Hematopoietic multipotent progenitor cell treated with erythropoietin and hydrocortisone succinate and interleukin-3 and kit ligand, for 15 days (in vitro differentiated cells): ENCODE measurements at regions not wholly inside any gene's neighbourhood (a gene's known extent, or its start where the extent isn't known, plus 50 kb on each side); places are given as distances from the start of the nearest gene placed in this dataset.
A peak's percentile ranks its signal among the peaks of the same experiment; 100 is the strongest.
"Not testable (repeated sequence)": the region's sequence is repeated elsewhere in the genome, so short reads cannot be mapped to it uniquely, and the experiment has no call there.

ENCODE experiments used
- DNase-seq: peaks from one replicate; pipeline ENCODE4 v3.0.0-alpha.2; 2015; ENCODE audit warnings: low spot score

GRCh38 chr12:85425926-85426325 is 145.9 kb downstream of the ALX1 start:
- no peak for DNase-seq

DNA sequence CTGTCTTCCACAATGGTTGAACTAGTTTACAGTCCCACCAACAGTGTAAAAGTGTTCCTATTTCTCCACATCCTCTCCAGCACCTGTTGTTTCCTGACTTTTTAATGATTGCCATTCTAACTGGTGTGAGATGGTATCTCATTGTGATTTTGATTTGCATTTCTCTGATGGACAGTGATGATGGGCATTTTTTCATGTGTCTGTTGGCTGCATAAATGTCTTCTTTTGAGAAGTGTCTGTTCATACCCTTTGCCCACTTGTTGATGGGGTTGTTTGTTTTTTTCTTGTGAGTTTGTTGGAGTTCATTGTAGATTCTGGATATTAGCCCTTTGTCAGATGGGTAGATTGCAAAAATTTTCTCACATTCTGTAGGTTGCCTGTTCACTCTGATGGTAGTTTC is 153.1 kb downstream of the ALX1 start:
- not testable (repeated sequence) for DNase-seq

DNA sequence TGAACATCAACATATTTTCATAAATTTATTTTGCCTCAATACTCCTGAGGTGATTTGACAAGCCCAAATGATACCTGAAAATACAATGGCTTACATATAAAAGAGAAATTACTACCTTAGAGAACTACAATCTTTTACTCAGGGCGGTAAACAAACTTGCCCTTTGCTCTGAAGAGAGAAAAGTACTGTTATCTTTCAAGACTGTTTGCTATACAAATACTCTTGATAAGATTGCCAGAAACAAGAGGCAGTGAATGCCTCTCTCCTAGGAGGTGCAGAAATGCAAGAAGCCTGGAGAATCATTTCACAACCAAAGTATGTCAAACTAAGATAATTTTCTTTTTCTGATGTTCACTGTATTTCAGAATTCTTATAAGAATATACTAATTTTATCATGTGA is 160.3 kb downstream of the ALX1 start:
- no peak for DNase-seq

DNA sequence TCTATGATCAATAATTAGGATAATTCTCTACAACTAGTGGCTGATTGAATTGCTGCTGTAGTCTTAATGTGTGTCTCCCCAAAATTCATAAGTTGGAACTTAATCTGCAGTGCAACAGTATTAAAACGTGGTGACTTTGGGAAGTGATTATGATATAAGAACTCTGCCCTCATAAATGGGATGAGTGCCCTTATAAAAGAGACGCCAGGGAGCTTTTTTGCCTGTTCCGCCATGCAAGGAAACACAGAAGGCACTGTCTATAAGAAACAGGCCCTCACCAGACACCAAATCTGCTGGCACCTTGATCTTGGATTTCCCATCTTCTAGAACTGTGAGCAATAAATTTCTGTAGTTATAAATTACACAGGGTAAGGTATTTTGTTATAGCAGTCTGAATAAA is 161.0 kb downstream of the ALX1 start:
- DNase-seq: no peak

GRCh38 chr12:85441741-85442140 is 161.7 kb downstream of the ALX1 start:
- DNase-seq: no peak

GRCh38 chr12:85445060-85445938 is 165.3 kb downstream of the ALX1 start:
- DNase-seq: no peak

GRCh38 chr12:85448031-85448430 is 168.0 kb downstream of the ALX1 start:
- DNase-seq: no peak

GRCh38 chr12:85448548-85449139 is 168.6 kb downstream of the ALX1 start:
- no peak for DNase-seq

GRCh38 chr12:85457016-85457415 is 177.0 kb downstream of the ALX1 start:
- no peak for DNase-seq

- DNase-seq: no peak
Observed at GRCh38 chr12:85461127-85461526, 181.1 kb downstream of the ALX1 start.

DNA sequence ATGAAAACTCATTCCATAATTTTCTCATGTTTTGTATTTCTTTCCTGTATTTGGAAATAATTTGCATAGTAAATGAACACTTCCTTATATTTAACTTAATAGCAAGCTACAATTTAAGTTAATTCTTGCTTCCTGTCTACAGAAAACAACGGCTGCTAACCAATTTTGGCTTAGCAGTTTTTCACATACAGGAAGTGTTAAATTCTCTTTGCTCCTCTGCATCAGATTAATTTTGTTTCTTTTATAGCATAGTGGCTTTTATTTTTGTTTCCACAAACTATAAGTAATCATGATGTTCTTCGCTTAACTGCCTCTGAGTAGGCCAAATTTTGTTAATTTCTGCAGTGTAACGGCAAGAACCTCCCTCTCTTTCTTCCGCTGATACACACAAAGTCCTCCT is 182.9 kb downstream of the ALX1 start:
- no peak for DNase-seq

- DNase-seq: no peak
Observed at GRCh38 chr12:85466890-85467289, 186.9 kb downstream of the ALX1 start.

DNA sequence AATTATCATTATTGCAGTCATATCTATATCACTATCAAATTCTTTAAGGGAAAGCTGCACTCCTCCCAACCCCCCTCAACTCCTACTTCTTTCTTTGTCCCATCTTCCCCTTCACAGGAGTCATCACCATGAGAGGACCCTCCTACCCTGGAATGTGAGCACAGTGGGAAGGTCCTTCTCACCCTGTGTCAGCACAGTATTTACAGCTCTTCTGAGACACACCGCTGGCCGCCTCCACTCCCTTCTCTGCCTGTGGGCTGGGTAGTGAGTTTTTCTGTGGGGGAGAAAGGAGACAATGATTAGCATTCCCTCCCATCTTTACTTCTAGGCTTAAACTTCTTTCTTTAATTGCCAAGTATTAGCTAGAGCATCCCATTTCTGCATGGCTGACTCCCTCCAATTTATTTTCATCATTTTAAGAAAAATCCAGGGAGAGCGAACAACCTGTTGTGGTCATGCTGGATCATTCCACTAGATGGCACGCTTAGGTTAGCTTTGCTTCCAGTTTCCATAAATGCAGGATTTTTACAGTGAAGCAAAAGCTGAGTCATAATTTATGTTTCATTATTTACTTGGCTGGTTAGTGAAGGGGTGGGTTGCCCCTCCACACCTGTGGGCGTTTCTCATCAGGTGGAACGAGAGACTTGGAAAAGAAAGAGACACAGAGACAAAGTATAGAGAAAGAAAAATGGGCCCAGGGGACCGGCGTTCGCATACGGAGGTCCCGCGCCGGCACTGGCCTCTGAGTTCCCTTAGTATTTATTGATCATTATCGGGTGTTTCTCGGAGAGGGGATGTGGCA is 188.5 kb downstream of the ALX1 start:
- peak; percentile 26 for DNase-seq

DNA sequence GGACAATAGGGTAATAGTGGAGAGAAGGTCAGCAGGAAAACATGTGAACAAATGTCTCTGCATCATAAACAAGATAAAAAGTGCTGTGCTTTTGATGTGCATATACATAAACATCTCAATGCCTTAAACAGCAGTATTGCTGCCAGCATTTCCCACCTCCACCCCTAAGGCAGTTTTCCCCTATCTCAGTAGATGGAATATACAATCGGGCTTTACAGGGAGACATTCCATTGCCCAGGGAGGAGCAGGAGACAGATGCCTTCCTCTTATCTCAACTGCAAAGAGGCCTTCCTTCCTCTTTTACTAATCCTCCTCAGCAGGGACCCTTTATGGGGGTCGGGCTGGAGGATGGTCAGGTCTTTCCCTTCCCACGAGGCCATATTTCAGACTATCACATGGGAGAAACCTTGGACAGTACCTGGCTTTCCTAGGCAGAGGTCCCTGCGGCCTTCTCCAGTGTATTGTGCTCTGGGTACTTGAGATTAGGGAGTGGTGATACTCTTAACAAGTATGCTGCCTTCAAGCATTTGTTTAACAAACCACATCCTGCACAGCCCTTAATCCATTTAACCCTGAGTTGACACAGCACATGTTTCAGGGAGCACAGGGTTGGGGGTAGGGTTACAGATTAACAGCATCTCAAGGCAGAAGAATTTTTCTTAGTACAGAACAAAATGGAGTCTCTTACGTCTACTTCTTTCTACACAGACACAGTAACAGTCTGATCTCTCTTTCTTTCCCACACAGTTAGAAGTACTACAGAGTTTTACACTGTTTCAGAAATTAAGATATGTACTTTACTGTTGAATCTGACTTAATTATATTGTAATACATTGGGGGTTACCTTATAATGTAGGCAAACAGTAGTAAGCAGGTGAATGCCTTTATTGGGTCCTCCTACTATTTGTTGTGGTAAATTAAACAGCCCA is 189.4 kb downstream of the ALX1 start:
- DNase-seq: not testable (repeated sequence)

GRCh38 chr12:85475277-85475676 is 195.3 kb downstream of the ALX1 start:
- not testable (repeated sequence) for DNase-seq

GRCh38 chr12:85476756-85477155 is 196.7 kb downstream of the ALX1 start:
- no peak for DNase-seq

DNA sequence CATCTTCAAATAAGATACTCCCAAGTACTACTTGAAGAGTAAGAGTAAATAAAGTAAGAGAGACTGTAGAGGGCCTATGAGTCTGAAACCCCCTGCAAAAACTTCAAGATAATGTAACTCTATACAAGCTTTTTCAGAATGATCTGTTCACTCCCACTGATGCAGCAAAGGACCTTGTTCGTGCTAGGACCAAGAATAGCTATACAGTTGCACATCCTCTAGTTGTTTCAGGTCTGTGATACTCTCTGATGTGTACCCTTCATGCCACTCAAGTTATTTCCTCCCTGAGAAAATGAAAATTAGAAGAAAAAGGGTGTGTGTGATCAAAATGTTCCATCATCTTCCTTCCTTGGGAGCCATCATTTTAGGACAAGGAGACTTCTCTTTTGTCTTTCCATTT is 204.4 kb downstream of the ALX1 start:
- no peak for DNase-seq

DNA sequence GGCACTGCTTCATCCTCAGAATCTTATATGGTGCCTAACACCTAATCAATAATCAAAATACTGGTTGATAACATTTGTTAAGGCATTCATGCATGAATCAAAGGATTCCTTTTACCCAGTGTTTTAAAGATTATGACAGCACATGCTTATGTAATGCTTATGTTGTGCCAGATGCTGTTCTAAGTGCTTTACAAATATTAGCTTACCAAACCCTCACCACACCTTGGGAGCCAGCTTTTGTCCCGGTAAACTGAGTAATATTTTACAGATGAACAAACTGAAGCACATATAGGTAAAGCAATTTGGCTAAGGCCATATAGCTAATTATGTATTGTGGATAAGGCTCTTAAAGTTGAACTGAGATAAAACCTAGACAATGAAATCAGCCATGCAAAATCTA is 209.2 kb downstream of the ALX1 start:
- no peak for DNase-seq

- DNase-seq: no peak
Observed at GRCh38 chr12:85504164-85504563, 224.1 kb downstream of the ALX1 start.

DNA sequence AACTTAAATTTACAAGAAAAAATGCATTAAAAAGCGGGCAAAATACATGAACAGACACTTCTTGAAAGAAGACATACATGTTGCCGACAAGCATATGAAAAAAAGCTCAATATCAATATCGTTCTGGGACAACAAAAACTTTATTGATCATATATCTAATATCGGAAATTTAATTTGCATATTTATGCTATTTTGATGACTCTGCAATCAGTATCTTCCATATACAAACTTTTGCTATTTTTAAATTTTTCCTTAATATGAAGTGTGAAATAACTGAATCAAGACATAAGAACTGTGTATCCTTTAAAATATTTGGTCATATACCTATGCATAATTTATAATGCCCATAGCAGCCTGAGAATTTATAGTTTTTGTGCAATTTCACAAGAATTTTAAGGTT is 224.6 kb downstream of the ALX1 start:
- no peak for DNase-seq

DNA sequence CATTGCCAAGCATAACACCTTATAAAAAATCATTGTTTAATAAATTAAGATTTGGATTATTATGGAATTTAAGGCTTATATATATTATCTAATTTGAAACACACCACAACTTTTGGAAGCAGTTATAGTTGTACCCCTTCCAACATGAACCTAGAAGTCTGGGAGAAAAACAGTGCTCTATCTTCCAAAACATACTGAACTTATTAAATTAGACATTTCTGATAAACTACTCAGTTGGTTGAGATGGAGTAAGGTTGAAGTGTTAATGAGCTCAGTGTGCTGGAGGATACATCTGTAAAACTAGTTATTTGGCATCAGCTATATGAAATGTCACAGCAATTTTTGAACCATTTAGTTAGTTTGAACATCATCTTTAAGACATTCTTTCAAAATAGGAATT is 227.4 kb downstream of the ALX1 start:
- no peak for DNase-seq
